T47D (cell line): ENCODE measurements at regions not wholly inside any gene's neighbourhood (a gene's known extent, or its start where the extent isn't known, plus 50 kb on each side); places are given as distances from the start of the nearest gene placed in this dataset.
"Not testable (repeated sequence)": the region's sequence is repeated elsewhere in the genome, so short reads cannot be mapped to it uniquely, and the experiment has no call there.

Experiments
- DNase-seq, 2 experiments: peaks; one replicate each; pipeline versions ENCODE4 v3.0.0 to v3.0.0-alpha.2; 2011 to 2012; ENCODE audit warnings: low read depth in 1 of 2, low spot score in 1 of 2
- JUND ChIP-seq: IDR thresholded peaks from 2 replicates; pipeline ENCODE4 v1.6.1; 2012; ENCODE audit warnings: low read depth
- in situ Hi-C: cut with HindIII; loops from 2 replicates; pipeline ENCODE4 v1.10.0; 2016; ENCODE audit warnings: low sequenced_read_pairs, low pct_unique_long_range_greater_than_20kb

- no peak for DNase-seq
- in situ Hi-C loops: no loop called here
- TF ChIP-seq JUND: no peak
These were observed 343.5 kb upstream of the UBE2E2 start for GRCh38 chr3:22859618-22860017.

- TF ChIP-seq JUND: no peak
- in situ Hi-C loops: no loop called here
- DNase-seq: no peak
These were observed 341.7 kb upstream of the UBE2E2 start for GRCh38 chr3:22861426-22861825.

GRCh38 chr3:22862111-22862510 is 341.0 kb upstream of the UBE2E2 start:
- in situ Hi-C loops: no loop called here
- DNase-seq: peak in 1 of 2 experiments; percentile 21
- no peak for TF ChIP-seq JUND

- DNase-seq, in situ Hi-C loops: not testable (repeated sequence)
These were observed 320.3 kb upstream of the UBE2E2 start for GRCh38 chr3:22882834-22883233.

- no peak for DNase-seq
- in situ Hi-C loops: no loop called here
- TF ChIP-seq JUND: no peak
These were observed 318.1 kb upstream of the UBE2E2 start for GRCh38 chr3:22885039-22885438.

GRCh38 chr3:22885574-22886341 is 317.4 kb upstream of the UBE2E2 start:
- no peak for DNase-seq
- TF ChIP-seq JUND: no peak
- in situ Hi-C loops: no loop called here

GRCh38 chr3:22886439-22887068 is 316.6 kb upstream of the UBE2E2 start:
- in situ Hi-C loops: no loop called here
- peak in 1 of 2 experiments; percentile 6 for DNase-seq
- TF ChIP-seq JUND: no peak

- in situ Hi-C loops: no loop called here
- DNase-seq: peak in 1 of 2 experiments; percentile 56
- TF ChIP-seq JUND: no peak
These were observed 315.3 kb upstream of the UBE2E2 start for GRCh38 chr3:22887664-22888291.

GRCh38 chr3:22893101-22893500 is 310.0 kb upstream of the UBE2E2 start:
- no peak for TF ChIP-seq JUND
- in situ Hi-C loops: no loop called here
- DNase-seq: no peak

- DNase-seq: no peak
- in situ Hi-C loops: no loop called here
- TF ChIP-seq JUND: no peak
These were observed 309.3 kb upstream of the UBE2E2 start for GRCh38 chr3:22893644-22894325.

GRCh38 chr3:22894865-22895264 is 308.3 kb upstream of the UBE2E2 start:
- in situ Hi-C loops: no loop called here
- no peak for TF ChIP-seq JUND
- DNase-seq: no peak

GRCh38 chr3:22895671-22896070 is 307.5 kb upstream of the UBE2E2 start:
- no peak for DNase-seq
- in situ Hi-C loops: no loop called here
- no peak for TF ChIP-seq JUND

GRCh38 chr3:22898558-22898957 is 304.6 kb upstream of the UBE2E2 start:
- TF ChIP-seq JUND: no peak
- no peak for DNase-seq
- in situ Hi-C loops: no loop called here
